Adrenal gland (tissue), 9 donors: ENCODE measurements at regions not wholly inside any gene's neighbourhood (a gene's known extent, or its start where the extent isn't known, plus 50 kb on each side); places are given as distances from the start of the nearest gene placed in this dataset.

Source experiments
- DNase-seq, 7 donors: peaks; one replicate each; pipeline ENCODE4 v3.0.0-alpha.2; 2019 to 2020
- H3K27ac ChIP-seq, 5 donors: fragments of 200-600 bp; sonication (generic) in 4 of 5; 1 replicate in 3 of 5; 2 replicates in 2 of 5; pipeline versions ENCODE4 v1.5.1 to v1.8.0; 2016 to 2020; ENCODE audit warnings: mild to moderate bottlenecking in 1 of 5
- H3K27me3 ChIP-seq: fragments of 200-600 bp; 2 replicates; pipeline ENCODE4 v1.8.0; 2021
- H3K36me3 ChIP-seq, 2 donors: fragments of 200-600 bp; replicated peaks in 1 of 2; 1 replicate in 1 of 2; 2 replicates in 1 of 2; pipeline versions ENCODE4 v1.5.1 to v1.8.0; 2018 to 2022
- H3K4me1 ChIP-seq, 2 donors: fragments of 200-600 bp; replicated peaks in 1 of 2; 1 replicate in 1 of 2; 2 replicates in 1 of 2; pipeline versions ENCODE4 v1.5.1 to v1.8.0; 2018 to 2021
- H3K4me3 ChIP-seq, 4 donors: fragments of 200-600 bp; sonication (generic) in 3 of 4; one replicate each; pipeline ENCODE4 v1.5.1; 2016 to 2018
- H3K9me3 ChIP-seq, 3 donors: fragments of 200-600 bp; sonication (generic) in 1 of 3; replicated peaks in 1 of 3; 1 replicate in 2 of 3; 2 replicates in 1 of 3; pipeline versions ENCODE4 v1.5.1 to v1.8.0; 2016 to 2021
- CTCF ChIP-seq, 6 experiments: fragments of 450-650 bp in 4 of 6; fragments of 200-600 bp in 2 of 6; sonication (generic) in 1 of 6; IDR thresholded peaks; 1 replicate in 5 of 6; 2 replicates in 1 of 6; pipeline versions ENCODE4 v1.5.1 to v1.8.0; 2016 to 2021; ENCODE audit warnings: antibody characterized with exemption in 6 of 6, mild to moderate bottlenecking in 2 of 6, moderate library complexity in 1 of 6
- POLR2A ChIP-seq, 2 donors: fragments of 450-650 bp; IDR thresholded peaks; one replicate each; pipeline ENCODE4 v1.6.1; 2017; ENCODE audit warnings: antibody characterized with exemption in 2 of 2, mild to moderate bottlenecking in 2 of 2, moderate library complexity in 1 of 2
- WGBS, 4 donors: extraction: QIAGEN DNeasy Blood & Tissue Kit in 2 of 4; methylation state at CpG; one replicate each; pipeline versions ENCODE4 v1.1.5 to v1.1.7; 2013 to 2017; 5-methylcytosine and 5-hydroxymethylcytosine counted together
- intact Hi-C, 2 donors: fragments of 100-400 bp; cut with DNase I; formaldehyde crosslinking; loops; one replicate each; pipeline versions ENCODE4 v1.14.1 to v1.15.0; 2022 to 2023
- donor health status: healthy with polysubstance abuse.
- donor health status: Bipolar disorder and iron deficiency.
- donor health status: DM: yes; HTN: yes; CAD: no.
- donor health status: DM: no; HTN: no; CAD: no.
- donor health status: DM: no; HTN: no; CAD: no.

GRCh38 chr5:30121043-30121442 lies 1072.4 kb upstream of the CDH6 start:
- Histone ChIP-seq H3K4me1 (no peaks in the 10 kb centered on the region), H3K27me3 (no peaks in the 10 kb centered on the region), H3K4me3 (no peak overlapping the region), H3K9me3 (no peaks in the 10 kb centered on the region), H3K27ac (no peak overlapping the region), H3K36me3 (no peaks in the 10 kb centered on the region)
- intact Hi-C loops: no loop called here
- 52 to 60% (median 58%) methylated on average over 3 of the region's 3 CpGs for WGBS, 4 donors
- TF ChIP-seq CTCF (IDR thresholded peaks at IDR 0.05): no peak
- no peak for TF ChIP-seq POLR2A (IDR thresholded peaks at IDR 0.05)
- DNase-seq: no peak

- intact Hi-C loops: no loop called here
- no peaks in the 10 kb centered on the region for H3K4me1 ChIP-seq
Observed at GRCh38 chr5:30117135-30117534, 1076.4 kb upstream of the CDH6 start.

GRCh38 chr5:30113542-30113941 lies 1079.9 kb upstream of the CDH6 start:
- Histone ChIP-seq H3K4me3 (no peak overlapping the region), H3K9me3 (no peaks in the 10 kb centered on the region), H3K27me3 (no peaks in the 10 kb centered on the region), H3K27ac (no peak overlapping the region), H3K36me3 (no peaks in the 10 kb centered on the region), H3K4me1 (no peaks in the 10 kb centered on the region)
- 70 to 81% (median 74%) methylated on average over 4 of the region's 4 CpGs for WGBS, 4 donors
- no peak for DNase-seq
- intact Hi-C loops: no loop called here
- TF ChIP-seq POLR2A (IDR thresholded peaks at IDR 0.05): no peak
- no peak for TF ChIP-seq CTCF (IDR thresholded peaks at IDR 0.05)

More at GRCh38 chr5:30117135-30117534, 1076.4 kb upstream of the CDH6 start:
- DNase-seq: no peak
- no peaks in the 10 kb centered on the region for H3K36me3 ChIP-seq
- no peak for TF ChIP-seq POLR2A (IDR thresholded peaks at IDR 0.05)
- no peak for TF ChIP-seq CTCF (IDR thresholded peaks at IDR 0.05)
- H3K27ac ChIP-seq: no peak overlapping the region
- H3K27me3 ChIP-seq: no peaks in the 10 kb centered on the region
- H3K4me3 ChIP-seq: no peak overlapping the region
- H3K9me3 ChIP-seq: no peaks in the 10 kb centered on the region

GRCh38 chr5:30112867-30113266 lies 1080.6 kb upstream of the CDH6 start:
- WGBS, 4 donors: 39 to 51% (median 49%) methylated on average over 2 of the region's 2 CpGs
- no peaks in the 10 kb centered on the region for H3K27me3 ChIP-seq
- no peak for DNase-seq
- intact Hi-C loops: no loop called here
- no peaks in the 10 kb centered on the region for H3K36me3 ChIP-seq
- no peak overlapping the region for H3K27ac ChIP-seq
- H3K4me3 ChIP-seq: no peak overlapping the region
- H3K9me3 ChIP-seq: no peaks in the 10 kb centered on the region
- TF ChIP-seq CTCF (IDR thresholded peaks at IDR 0.05) (no peak), POLR2A (IDR thresholded peaks at IDR 0.05) (no peak)
- H3K4me1 ChIP-seq: no peaks in the 10 kb centered on the region
